ENCODE measurements at regions not wholly inside any gene's neighbourhood (a gene's known extent, or its start where the extent isn't known, plus 50 kb on each side); places are given as distances from the start of the nearest gene placed in this dataset.

GRCh38 chr12:19958389-19958788 is 409.9 kb upstream of the PDE3A start:
- Histone ChIP-seq H3K9ac (ENCODE audit: low read depth, low read length, poor library complexity) (no peak overlapping the region), H3K4me3 (ENCODE audit: low read length in 2 of 2) (no peak overlapping the region)

GRCh38 chr12:19959353-19959752 is 409.0 kb upstream of the PDE3A start:
- no peak overlapping the region for H2BK5ac ChIP-seq (ENCODE audit: low read length)
- no peak overlapping the region for H3K18ac ChIP-seq (ENCODE audit: low read length)
- H3K9ac ChIP-seq (ENCODE audit: low read depth, low read length, poor library complexity), result no peak overlapping the region
- no peak overlapping the region for H3K4me2 ChIP-seq (ENCODE audit: insufficient read depth, low read length, poor library complexity, severe bottlenecking)
- no peak overlapping the region for H2BK120ac ChIP-seq (ENCODE audit: low read depth, low read length)
- H4K91ac ChIP-seq (ENCODE audit: low read depth, low read length, poor library complexity), result no peak overlapping the region
- H3K27ac ChIP-seq (replicated peaks; ENCODE audit: low read length), result no peak overlapping the region
- H3K9me3 ChIP-seq (replicated peaks in 1 of 2; ENCODE audit: control insufficient read depth in 2 of 2, insufficient read depth in 1 of 2, low read depth in 1 of 2, low read length in 2 of 2), result no peaks in the 10 kb centered on the region
- no peaks in the 10 kb centered on the region for H3K79me1 ChIP-seq (ENCODE audit: low read depth, low read length)
- no peak overlapping the region for H2BK15ac ChIP-seq (ENCODE audit: low read length)
- no peak for DNase-seq (ENCODE audit: low spot score)
- no peak overlapping the region for H4K8ac ChIP-seq (ENCODE audit: low read depth, low read length)
- H2BK12ac ChIP-seq (ENCODE audit: low read length), result no peak overlapping the region
- H2AK5ac ChIP-seq (ENCODE audit: low read depth, low read length), result no peak overlapping the region
- no peak overlapping the region for H2AFZ ChIP-seq (ENCODE audit: low read length)
- H3K36me3 ChIP-seq (replicated peaks in 1 of 2; ENCODE audit: control insufficient read depth in 2 of 2, insufficient read depth in 2 of 2, low read length in 2 of 2), result no peaks in the 10 kb centered on the region
- no peak overlapping the region for H3K23ac ChIP-seq (ENCODE audit: low read depth, low read length, poor library complexity)
- H3K4me1 ChIP-seq (ENCODE audit: control insufficient read depth in 2 of 2, insufficient read depth in 1 of 2, low read depth in 1 of 2, low read length in 2 of 2), result peaks cover 0 to 8% of the 10 kb centered on the region in 2 donors
- no peaks in the 10 kb centered on the region for H3K27me3 ChIP-seq (ENCODE audit: control insufficient read depth in 3 of 3, insufficient read depth in 3 of 3, low read depth in 1 of 3, low read length in 3 of 3)
- no CpG with 5 or more reads among the region's 1 CpG for WGBS, 2 donors (ENCODE audit: extremely low coverage in 2 of 2, insufficient read length in 2 of 2, insufficient replicate concordance in 1 of 2)
- H3K4me3 ChIP-seq (ENCODE audit: low read length in 2 of 2), result no peak overlapping the region
- no peak overlapping the region for H3K4ac ChIP-seq (ENCODE audit: low read length)
- no peak overlapping the region for H3K14ac ChIP-seq (ENCODE audit: low read length)

More at GRCh38 chr12:19958389-19958788, 409.9 kb upstream of the PDE3A start:
- no peaks in the 10 kb centered on the region for H3K27me3 ChIP-seq (ENCODE audit: control insufficient read depth in 3 of 3, insufficient read depth in 3 of 3, low read depth in 1 of 3, low read length in 3 of 3)
- no peak overlapping the region for H3K4ac ChIP-seq (ENCODE audit: low read length)
- no peak overlapping the region for H2AFZ ChIP-seq (ENCODE audit: low read length)
- H3K14ac ChIP-seq (ENCODE audit: low read length), result no peak overlapping the region
- no peak overlapping the region for H3K18ac ChIP-seq (ENCODE audit: low read length)
- no peak overlapping the region for H4K8ac ChIP-seq (ENCODE audit: low read depth, low read length)
- H2BK120ac ChIP-seq (ENCODE audit: low read depth, low read length), result no peak overlapping the region
- H2BK15ac ChIP-seq (ENCODE audit: low read length), result no peak overlapping the region
- no peak overlapping the region for H2AK5ac ChIP-seq (ENCODE audit: low read depth, low read length)
- no peak overlapping the region for H2BK12ac ChIP-seq (ENCODE audit: low read length)
- no peak for DNase-seq (ENCODE audit: low spot score)
- H3K27ac ChIP-seq (replicated peaks; ENCODE audit: low read length), result no peak overlapping the region
- H3K9me3 ChIP-seq (replicated peaks in 1 of 2; ENCODE audit: control insufficient read depth in 2 of 2, insufficient read depth in 1 of 2, low read depth in 1 of 2, low read length in 2 of 2), result no peaks in the 10 kb centered on the region
- no CpG with 5 or more reads among the region's 1 CpG for WGBS, 2 donors (ENCODE audit: extremely low coverage in 2 of 2, insufficient read length in 2 of 2, insufficient replicate concordance in 1 of 2)
- no peak overlapping the region for H4K91ac ChIP-seq (ENCODE audit: low read depth, low read length, poor library complexity)
- H3K79me1 ChIP-seq (ENCODE audit: low read depth, low read length), result no peaks in the 10 kb centered on the region
- no peak overlapping the region for H2BK5ac ChIP-seq (ENCODE audit: low read length)
- H3K4me2 ChIP-seq (ENCODE audit: insufficient read depth, low read length, poor library complexity, severe bottlenecking), result no peak overlapping the region
- no peak overlapping the region for H3K23ac ChIP-seq (ENCODE audit: low read depth, low read length, poor library complexity)
- H3K4me1 ChIP-seq (ENCODE audit: control insufficient read depth in 2 of 2, insufficient read depth in 1 of 2, low read depth in 1 of 2, low read length in 2 of 2), result no peaks in the 10 kb centered on the region
- H3K36me3 ChIP-seq (replicated peaks in 1 of 2; ENCODE audit: control insufficient read depth in 2 of 2, insufficient read depth in 2 of 2, low read length in 2 of 2), result no peaks in the 10 kb centered on the region

GRCh38 chr12:19960527-19960926 is 407.8 kb upstream of the PDE3A start:
- Histone ChIP-seq H3K18ac (ENCODE audit: low read length) (no peak overlapping the region), H2BK120ac (ENCODE audit: low read depth, low read length) (no peak overlapping the region), H3K9ac (ENCODE audit: low read depth, low read length, poor library complexity) (no peak overlapping the region), H2BK5ac (ENCODE audit: low read length) (no peak overlapping the region), H3K14ac (ENCODE audit: low read length) (no peak overlapping the region), H3K36me3 (replicated peaks in 1 of 2; ENCODE audit: control insufficient read depth in 2 of 2, insufficient read depth in 2 of 2, low read length in 2 of 2) (no peaks in the 10 kb centered on the region), H3K9me3 (replicated peaks in 1 of 2; ENCODE audit: control insufficient read depth in 2 of 2, insufficient read depth in 1 of 2, low read depth in 1 of 2, low read length in 2 of 2) (no peaks in the 10 kb centered on the region), H2AK5ac (ENCODE audit: low read depth, low read length) (no peak overlapping the region), H2AFZ (ENCODE audit: low read length) (no peak overlapping the region), H3K4ac (ENCODE audit: low read length) (no peak overlapping the region), H3K4me2 (ENCODE audit: insufficient read depth, low read length, poor library complexity, severe bottlenecking) (no peak overlapping the region), H3K27ac (replicated peaks; ENCODE audit: low read length) (no peak overlapping the region), H3K27me3 (ENCODE audit: control insufficient read depth in 3 of 3, insufficient read depth in 3 of 3, low read depth in 1 of 3, low read length in 3 of 3) (no peaks in the 10 kb centered on the region), H3K79me1 (ENCODE audit: low read depth, low read length) (no peaks in the 10 kb centered on the region), H3K23ac (ENCODE audit: low read depth, low read length, poor library complexity) (no peak overlapping the region), H2BK15ac (ENCODE audit: low read length) (no peak overlapping the region), H3K4me1 (ENCODE audit: control insufficient read depth in 2 of 2, insufficient read depth in 1 of 2, low read depth in 1 of 2, low read length in 2 of 2) (peaks cover 0 to 14% of the 10 kb centered on the region in 2 donors), H4K91ac (ENCODE audit: low read depth, low read length, poor library complexity) (no peak overlapping the region), H2BK12ac (ENCODE audit: low read length) (no peak overlapping the region), H4K8ac (ENCODE audit: low read depth, low read length) (no peak overlapping the region), H3K4me3 (ENCODE audit: low read length in 2 of 2) (no peak overlapping the region)
- no CpG with 5 or more reads among the region's 4 CpGs for WGBS, 2 donors (ENCODE audit: extremely low coverage in 2 of 2, insufficient read length in 2 of 2, insufficient replicate concordance in 1 of 2)
- no peak for DNase-seq (ENCODE audit: low spot score)

- Histone ChIP-seq H3K9me3 (replicated peaks in 1 of 2; ENCODE audit: control insufficient read depth in 2 of 2, insufficient read depth in 1 of 2, low read depth in 1 of 2, low read length in 2 of 2) (no peaks in the 10 kb centered on the region), H2BK5ac (ENCODE audit: low read length) (no peak overlapping the region), H3K4me2 (ENCODE audit: insufficient read depth, low read length, poor library complexity, severe bottlenecking) (no peak overlapping the region), H3K4me1 (ENCODE audit: control insufficient read depth in 2 of 2, insufficient read depth in 1 of 2, low read depth in 1 of 2, low read length in 2 of 2) (peaks cover 0 to 18% of the 10 kb centered on the region in 2 donors), H3K79me1 (ENCODE audit: low read depth, low read length) (no peaks in the 10 kb centered on the region), H4K91ac (ENCODE audit: low read depth, low read length, poor library complexity) (no peak overlapping the region), H3K14ac (ENCODE audit: low read length) (no peak overlapping the region), H2AK5ac (ENCODE audit: low read depth, low read length) (no peak overlapping the region), H3K9ac (ENCODE audit: low read depth, low read length, poor library complexity) (no peak overlapping the region), H3K36me3 (replicated peaks in 1 of 2; ENCODE audit: control insufficient read depth in 2 of 2, insufficient read depth in 2 of 2, low read length in 2 of 2) (no peaks in the 10 kb centered on the region), H4K8ac (ENCODE audit: low read depth, low read length) (no peak overlapping the region), H2BK12ac (ENCODE audit: low read length) (no peak overlapping the region), H3K18ac (ENCODE audit: low read length) (no peak overlapping the region), H2BK120ac (ENCODE audit: low read depth, low read length) (no peak overlapping the region), H3K27me3 (ENCODE audit: control insufficient read depth in 3 of 3, insufficient read depth in 3 of 3, low read depth in 1 of 3, low read length in 3 of 3) (no peaks in the 10 kb centered on the region), H3K23ac (ENCODE audit: low read depth, low read length, poor library complexity) (no peak overlapping the region), H3K4me3 (ENCODE audit: low read length in 2 of 2) (no peak overlapping the region), H3K27ac (replicated peaks; ENCODE audit: low read length) (no peak overlapping the region), H3K4ac (ENCODE audit: low read length) (no peak overlapping the region), H2BK15ac (ENCODE audit: low read length) (no peak overlapping the region), H2AFZ (ENCODE audit: low read length) (no peak overlapping the region)
- WGBS, 2 donors (ENCODE audit: extremely low coverage in 2 of 2, insufficient read length in 2 of 2, insufficient replicate concordance in 1 of 2), result no CpG with 5 or more reads among the region's 5 CpGs
- no peak for DNase-seq (ENCODE audit: low spot score)
These were observed 406.1 kb upstream of the PDE3A start for GRCh38 chr12:19962192-19962591.
